DMS 273 (cell line): ENCODE measurements at regions not wholly inside any gene's neighbourhood (a gene's known extent, or its start where the extent isn't known, plus 50 kb on each side); places are given as distances from the start of the nearest gene placed in this dataset.
"Not testable (repeated sequence)": the region's sequence is repeated elsewhere in the genome, so short reads cannot be mapped to it uniquely, and the experiment has no call there.

Experiments
- DNase-seq: peaks from one replicate; lab custom pipeline; 2025; ENCODE audit not compliant: unreplicated experiment; lab: John Stamatoyannopoulos, UW

DNA sequence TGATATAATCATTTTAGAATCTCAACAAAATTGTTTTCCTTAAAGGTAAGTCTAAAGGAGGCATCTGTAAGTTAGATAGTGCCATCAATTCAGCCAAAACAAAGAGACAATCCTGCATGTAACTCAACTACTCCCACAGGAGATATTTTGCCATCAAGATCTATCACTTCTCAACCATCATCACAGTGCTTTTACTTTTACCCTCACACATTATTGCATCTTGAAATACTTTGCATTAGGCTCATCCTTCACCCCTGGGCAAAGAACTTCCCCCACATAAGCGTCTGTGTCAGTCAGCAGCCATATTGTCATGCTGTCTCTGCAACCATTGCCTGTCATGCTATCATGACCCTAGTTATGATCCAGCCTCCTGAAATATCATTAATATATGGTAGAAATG lies 54.9 kb upstream of the NLGN1 start:
- no peak for DNase-seq

DNA sequence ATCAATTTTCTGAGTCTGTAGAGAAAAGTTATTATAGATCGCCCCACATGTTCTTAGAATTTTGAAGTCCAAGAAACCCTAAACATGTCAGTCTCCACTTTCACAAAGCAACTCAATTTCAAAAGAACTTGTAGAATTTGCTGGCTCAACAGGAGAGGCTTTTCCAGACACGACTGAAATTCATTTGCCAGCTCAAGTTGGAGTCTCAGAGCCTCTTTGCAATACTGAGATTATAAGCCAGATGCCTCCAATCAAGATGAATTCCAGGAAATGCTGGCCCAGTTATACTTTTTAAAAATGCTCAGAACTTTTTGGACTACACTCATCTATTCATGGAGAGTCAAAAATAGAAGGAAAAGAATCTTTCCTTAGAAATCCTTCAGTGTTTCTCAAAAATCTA lies 56.9 kb upstream of the NLGN1 start:
- DNase-seq, result no peak

- no peak for DNase-seq
These were observed 61.3 kb upstream of the NLGN1 start for GRCh38 chr3:173336261-173336660.

DNA sequence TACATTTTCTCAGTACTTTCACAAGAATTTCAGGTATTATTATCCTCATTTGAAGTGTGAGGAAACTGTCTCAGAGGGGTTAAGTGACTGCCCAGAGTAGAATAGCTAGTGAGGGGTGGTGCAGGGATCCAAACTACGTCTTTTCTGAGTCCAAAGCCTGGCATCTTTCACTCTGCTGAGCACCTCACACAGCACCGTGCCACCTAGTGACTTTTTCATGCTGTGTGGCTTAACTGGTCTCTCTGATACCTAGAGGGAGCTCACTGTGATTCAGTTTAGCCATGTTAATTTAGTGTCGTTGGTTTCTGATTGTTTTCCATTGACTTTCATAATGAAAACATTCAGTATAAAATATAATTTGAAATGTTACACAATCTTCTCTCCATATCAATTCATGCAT lies 91.4 kb upstream of the NLGN1 start:
- DNase-seq, result no peak

DNA sequence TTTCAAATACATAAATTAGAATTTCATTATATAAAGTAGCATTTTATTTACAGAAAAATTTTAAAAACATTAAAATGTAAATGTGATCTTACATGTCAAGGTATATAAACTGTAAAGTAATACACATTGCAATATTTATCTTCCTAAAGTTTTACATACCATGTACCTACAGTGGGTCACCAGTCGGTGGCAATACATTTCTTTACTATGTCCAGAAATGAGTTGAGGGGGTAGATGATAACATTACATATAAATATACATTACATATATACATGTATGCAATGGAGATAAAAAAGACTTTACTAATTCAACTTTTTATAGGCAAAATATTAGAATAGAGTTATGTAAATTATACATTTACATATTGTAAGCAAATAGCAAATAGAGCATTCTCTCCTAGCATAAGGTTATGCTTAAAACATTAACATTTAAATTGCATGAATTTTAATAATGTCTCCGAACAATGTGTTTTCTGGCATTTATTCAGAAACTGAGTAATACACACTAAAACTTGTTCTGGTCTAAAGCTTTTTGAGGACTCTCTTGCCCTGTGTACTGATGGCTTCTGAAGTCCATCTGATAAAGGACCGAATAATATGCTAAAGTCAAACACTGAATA lies 93.3 kb upstream of the NLGN1 start:
- no peak for DNase-seq

GRCh38 chr3:173301647-173302046 lies 95.9 kb upstream of the NLGN1 start:
- no peak for DNase-seq

GRCh38 chr3:173289072-173289471 lies 108.5 kb upstream of the NLGN1 start:
- no peak for DNase-seq

DNA sequence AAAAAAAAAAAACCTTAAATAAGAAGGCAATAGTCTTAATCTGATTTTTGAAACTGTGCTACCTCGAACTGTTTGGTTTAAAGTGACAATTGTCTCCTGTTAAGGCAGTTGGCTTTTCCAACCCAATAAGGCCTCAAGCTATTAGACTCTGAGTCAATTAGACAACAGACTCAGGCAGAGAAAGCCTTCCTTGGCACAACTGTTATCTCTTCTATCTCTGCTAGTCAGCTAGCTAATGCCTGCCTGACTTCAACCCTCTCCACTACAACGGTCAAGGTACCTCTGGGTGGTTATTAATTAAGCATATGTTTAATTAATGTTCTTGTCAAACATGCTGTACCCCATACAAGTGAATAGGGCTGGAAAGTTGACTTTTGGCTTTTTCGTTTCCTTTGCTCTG lies 110.2 kb upstream of the NLGN1 start:
- peak; percentile 9 for DNase-seq

GRCh38 chr3:173286507-173286906 lies 111.0 kb upstream of the NLGN1 start:
- not testable (repeated sequence) for DNase-seq

GRCh38 chr3:173284301-173284700 lies 113.2 kb upstream of the NLGN1 start:
- DNase-seq, result no peak

DNA sequence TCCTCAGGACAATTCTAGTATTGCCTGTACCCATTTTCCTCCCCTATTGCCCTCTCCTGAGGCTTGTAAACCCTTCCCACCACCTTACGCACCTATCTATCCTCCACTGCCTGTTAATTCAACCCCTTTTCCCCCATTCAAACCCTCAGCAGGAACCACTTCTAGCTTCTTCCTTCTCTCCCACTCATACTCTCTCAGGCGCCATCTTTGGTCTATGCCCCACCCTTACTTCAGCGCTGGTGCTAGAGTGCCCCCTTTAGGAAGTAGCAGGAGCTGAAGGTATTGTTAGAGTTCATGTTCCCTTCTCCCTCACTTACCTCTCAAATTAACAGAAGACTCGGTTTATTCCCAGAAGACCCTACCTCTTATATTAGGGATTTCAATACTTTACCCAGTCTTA lies 121.8 kb upstream of the NLGN1 start:
- peak; percentile 41 for DNase-seq

- no peak for DNase-seq
These were observed 123.7 kb upstream of the NLGN1 start for GRCh38 chr3:173273838-173274237.

DNA sequence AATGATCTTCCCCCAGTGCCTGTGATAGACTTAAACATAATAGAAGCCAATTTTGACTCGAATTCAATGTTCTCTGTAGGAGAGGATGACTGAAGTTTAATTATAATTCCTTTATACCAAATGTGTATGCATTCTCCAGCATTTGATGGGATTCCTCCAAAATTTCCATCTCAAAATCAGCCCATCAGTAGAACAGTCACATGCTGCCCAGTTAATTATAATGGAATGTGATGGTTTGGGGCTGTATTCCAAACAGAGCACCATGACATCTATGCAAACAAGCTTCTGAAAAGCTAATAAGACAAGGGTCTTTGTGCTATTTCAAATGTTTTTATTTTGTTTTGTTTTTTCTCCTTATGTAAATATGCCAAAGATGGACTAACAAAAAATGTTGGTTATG lies 127.7 kb upstream of the SPATA16 start:
- no peak for DNase-seq

DNA sequence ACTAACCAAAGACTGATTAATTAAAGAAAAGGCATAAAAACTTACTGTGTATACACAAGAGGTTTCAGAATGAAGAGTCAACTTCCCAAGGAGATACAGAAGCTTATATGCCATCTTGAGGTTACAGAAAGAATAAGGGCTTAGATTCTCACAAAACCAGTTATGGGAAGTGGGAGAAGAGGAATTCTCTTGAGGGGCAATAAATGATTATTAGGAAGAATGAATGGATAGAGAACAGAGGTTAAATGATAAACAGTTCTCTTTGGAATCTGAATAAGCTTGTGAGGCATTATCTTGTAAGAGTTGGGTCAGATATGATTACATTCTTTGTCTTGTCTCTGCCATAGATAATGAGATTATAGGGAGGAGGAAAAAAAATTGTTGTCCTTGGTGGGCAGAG lies 126.7 kb upstream of the SPATA16 start:
- DNase-seq, result no peak

- DNase-seq, result no peak
These were observed 125.4 kb upstream of the SPATA16 start for GRCh38 chr3:173266441-173266840.

DNA sequence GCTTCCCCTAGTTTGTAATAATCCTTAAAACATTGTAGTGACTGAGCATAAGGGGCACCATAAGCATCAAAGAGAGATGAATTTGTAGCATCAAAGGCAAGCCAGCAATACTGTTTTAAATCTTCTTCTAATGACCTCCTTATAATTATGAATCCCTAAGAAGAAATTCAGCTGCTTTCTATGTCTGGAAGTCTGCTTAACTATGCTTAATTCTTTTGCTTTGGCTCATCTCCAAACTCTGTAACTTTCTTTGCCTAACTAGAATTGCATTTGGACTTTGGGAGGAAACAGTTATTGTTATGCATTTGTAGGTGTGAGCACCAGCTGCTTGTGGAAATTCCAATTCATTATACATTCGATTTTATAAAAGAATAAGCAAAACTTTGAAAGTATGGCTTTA lies 117.7 kb upstream of the SPATA16 start:
- DNase-seq, result no peak

- no peak for DNase-seq
These were observed 116.8 kb upstream of the SPATA16 start for GRCh38 chr3:173257797-173258196.

DNA sequence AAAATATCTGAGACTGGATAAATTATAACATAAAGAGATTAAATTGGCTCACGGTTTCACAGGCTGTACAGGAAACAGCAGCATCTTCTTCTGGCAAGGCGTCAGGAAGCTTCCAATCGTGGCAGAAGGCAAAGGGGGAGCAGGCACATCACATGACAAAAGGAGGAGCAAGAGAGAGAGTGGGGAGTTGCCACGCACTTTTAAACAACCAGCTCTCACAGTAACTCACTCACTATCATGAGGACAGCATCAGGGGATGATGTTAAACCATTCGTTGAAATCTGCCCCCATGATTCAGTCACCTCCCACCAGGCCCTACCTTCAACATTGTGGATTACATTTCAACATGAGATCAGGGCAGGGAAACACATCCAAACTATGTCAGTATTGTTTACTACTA lies 114.5 kb upstream of the SPATA16 start:
- no peak for DNase-seq

DNA sequence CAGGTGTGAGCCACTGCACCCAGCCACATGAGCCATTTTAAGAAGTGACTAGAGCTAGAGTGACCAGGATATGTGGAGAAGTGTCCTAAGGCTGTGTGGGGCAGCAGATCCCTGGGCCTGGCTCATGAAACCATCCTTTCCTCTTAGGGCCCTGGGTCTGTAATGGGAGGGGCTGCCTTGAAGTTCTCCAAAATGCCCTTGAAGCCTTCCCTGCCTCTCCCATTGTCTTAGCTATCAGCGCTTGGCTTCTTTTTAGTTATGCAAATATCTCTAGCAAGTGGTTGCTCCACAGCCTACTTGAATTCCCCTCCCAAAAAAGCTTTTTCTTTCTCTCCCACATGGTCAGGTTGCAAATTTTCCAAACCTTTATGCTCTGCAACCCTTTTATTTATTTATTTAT lies 112.4 kb upstream of the SPATA16 start:
- DNase-seq, result no peak

DNA sequence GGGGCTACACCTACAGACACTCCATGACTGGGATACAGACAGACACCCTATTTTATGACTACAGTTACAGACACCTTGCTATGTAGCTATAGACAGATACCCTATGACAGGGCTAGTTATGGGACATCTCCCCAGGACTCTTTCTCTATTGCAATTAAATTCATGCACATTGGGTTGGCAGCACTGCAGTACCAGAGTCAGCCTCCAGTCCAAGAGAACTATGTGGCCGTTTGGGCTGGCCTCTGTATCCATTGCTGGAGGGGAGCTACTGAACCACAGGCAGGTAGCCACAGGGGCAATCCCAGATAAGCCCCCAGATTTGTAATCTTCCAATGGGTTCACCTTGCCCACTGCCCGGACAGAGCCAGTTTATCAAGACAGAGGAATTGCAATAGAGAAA lies 108.4 kb upstream of the SPATA16 start:
- DNase-seq, result no peak

DNA sequence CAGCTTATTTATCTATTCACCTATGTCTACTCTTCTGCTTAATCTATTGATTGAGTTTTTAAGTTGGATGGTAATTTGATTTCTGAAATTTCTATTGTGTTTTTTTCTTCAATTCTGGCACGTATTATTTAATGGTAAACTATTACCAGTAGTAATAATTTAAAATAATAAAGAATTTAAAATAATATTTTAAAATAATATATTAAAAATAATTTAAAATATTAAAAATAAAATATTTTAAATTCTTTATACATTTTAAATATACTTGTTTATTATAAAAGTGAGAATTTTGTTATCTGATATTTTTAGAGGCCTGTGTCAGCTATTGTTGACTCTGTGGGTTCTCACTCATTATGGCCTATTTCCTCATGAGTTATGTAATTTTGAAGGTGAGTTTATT lies 100.7 kb upstream of the SPATA16 start:
- no peak for DNase-seq

DNA sequence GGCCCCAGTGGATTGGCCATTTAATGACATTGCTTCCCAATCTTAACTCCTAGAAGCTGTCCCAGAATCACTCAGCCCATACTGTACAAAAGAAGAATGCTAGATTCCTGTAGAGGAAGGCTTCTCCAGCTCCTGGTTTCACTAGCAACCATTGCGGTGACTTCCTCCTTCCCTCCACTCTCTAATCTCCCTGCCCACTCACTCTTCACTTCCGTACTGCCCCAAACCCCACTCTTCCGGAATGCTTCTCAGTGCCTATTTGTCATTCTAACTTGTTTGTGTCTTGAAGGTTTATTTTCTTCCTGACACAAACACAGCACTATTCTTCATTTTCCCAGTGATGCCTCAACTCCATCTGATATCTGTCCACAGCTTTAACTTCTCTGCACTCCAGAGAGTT lies 97.1 kb upstream of the SPATA16 start:
- no peak for DNase-seq

GRCh38 chr3:173225351-173225750 lies 84.3 kb upstream of the SPATA16 start:
- no peak for DNase-seq

- DNase-seq, result peak; percentile 57
These were observed 80.0 kb upstream of the SPATA16 start for GRCh38 chr3:173221010-173221409.
